ENCODE measurements at regions not wholly inside any gene's neighbourhood (a gene's known extent, or its start where the extent isn't known, plus 50 kb on each side); places are given as distances from the start of the nearest gene placed in this dataset.

- WGBS (ENCODE audit: insufficient coverage), result 0% methylated on average over 2 of the region's 4 CpGs
- Histone ChIP-seq H3K9ac (ENCODE audit: insufficient read depth, low read length, poor library complexity, severe bottlenecking) (no peak overlapping the region), H3K27me3 (ENCODE audit: control insufficient read depth in 2 of 2, insufficient read depth in 2 of 2, low read length in 2 of 2) (no peaks in the 10 kb centered on the region), H4K20me1 (ENCODE audit: insufficient read depth, low read length) (no peaks in the 10 kb centered on the region), H3K4me3 (replicated peaks in 1 of 3; ENCODE audit: low read depth in 2 of 3, low read length in 3 of 3) (peak overlapping the region in 1 of 3 experiments; percentile 17), H3K36me3 (replicated peaks in 1 of 2; ENCODE audit: control insufficient read depth in 1 of 2, insufficient read depth in 2 of 2, low read length in 2 of 2) (no peaks in the 10 kb centered on the region), H3K4me2 (replicated peaks; ENCODE audit: extremely low read depth, low read length, poor library complexity, severe bottlenecking) (peak overlapping the region; percentile 40), H3K27ac (ENCODE audit: low read depth in 1 of 2, low read length in 2 of 2) (no peak overlapping the region), H3K79me2 (ENCODE audit: insufficient read depth, low read length) (no peaks in the 10 kb centered on the region), H3K4me1 (ENCODE audit: control insufficient read depth in 1 of 2, insufficient read depth in 2 of 2, low read length in 2 of 2) (peaks cover 12 to 20% of the 10 kb centered on the region in 2 donors), H3K9me3 (replicated peaks in 1 of 2; ENCODE audit: control insufficient read depth in 1 of 2, insufficient read depth in 1 of 2, low read length in 2 of 2) (no peaks in the 10 kb centered on the region), H2AFZ (ENCODE audit: insufficient read depth, low read depth, low read length, poor library complexity, severe bottlenecking) (no peak overlapping the region)
- Mint-ChIP-seq H3K9me3 (no peaks in the 10 kb centered on the region), H3K4me1 (peaks cover 20% of the 10 kb centered on the region), H3K4me3 (peak overlapping the region in 1 of 2 donors; percentile 71), H3K36me3 (no peaks in the 10 kb centered on the region), H3K27me3 (ENCODE audit: low read depth in 3 of 3) (peaks cover 1 to 6% (median 5%) of the 10 kb centered on the region in 3 donors), H3K27ac (no peak overlapping the region)
- intact Hi-C loops (cut with micrococcal nuclease), result no loop called here
- peak; percentile 5 to 23 (median 16) for DNase-seq
- TF ChIP-seq, protein P1, sequence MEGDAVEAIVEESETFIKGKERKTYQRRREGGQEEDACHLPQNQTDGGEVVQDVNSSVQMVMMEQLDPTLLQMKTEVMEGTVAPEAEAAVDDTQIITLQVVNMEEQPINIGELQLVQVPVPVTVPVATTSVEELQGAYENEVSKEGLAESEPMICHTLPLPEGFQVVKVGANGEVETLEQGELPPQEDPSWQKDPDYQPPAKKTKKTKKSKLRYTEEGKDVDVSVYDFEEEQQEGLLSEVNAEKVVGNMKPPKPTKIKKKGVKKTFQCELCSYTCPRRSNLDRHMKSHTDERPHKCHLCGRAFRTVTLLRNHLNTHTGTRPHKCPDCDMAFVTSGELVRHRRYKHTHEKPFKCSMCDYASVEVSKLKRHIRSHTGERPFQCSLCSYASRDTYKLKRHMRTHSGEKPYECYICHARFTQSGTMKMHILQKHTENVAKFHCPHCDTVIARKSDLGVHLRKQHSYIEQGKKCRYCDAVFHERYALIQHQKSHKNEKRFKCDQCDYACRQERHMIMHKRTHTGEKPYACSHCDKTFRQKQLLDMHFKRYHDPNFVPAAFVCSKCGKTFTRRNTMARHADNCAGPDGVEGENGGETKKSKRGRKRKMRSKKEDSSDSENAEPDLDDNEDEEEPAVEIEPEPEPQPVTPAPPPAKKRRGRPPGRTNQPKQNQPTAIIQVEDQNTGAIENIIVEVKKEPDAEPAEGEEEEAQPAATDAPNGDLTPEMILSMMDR (IDR thresholded peaks at IDR 0.05), result no peak
Measured at GRCh38 chr15:38860253-38860652, 295.6 kb upstream of the RASGRP1 start.

- Mint-ChIP-seq H3K4me3 (peak overlapping the region in 1 of 2 donors; percentile 71), H3K9me3 (no peaks in the 10 kb centered on the region), H3K27me3 (ENCODE audit: low read depth in 3 of 3) (peaks cover 0 to 6% (median 5%) of the 10 kb centered on the region in 3 donors), H3K36me3 (no peaks in the 10 kb centered on the region), H3K27ac (no peak overlapping the region), H3K4me1 (peaks cover 24% of the 10 kb centered on the region)
- Histone ChIP-seq H3K9ac (ENCODE audit: insufficient read depth, low read length, poor library complexity, severe bottlenecking) (no peak overlapping the region), H4K20me1 (ENCODE audit: insufficient read depth, low read length) (no peaks in the 10 kb centered on the region), H3K4me1 (ENCODE audit: control insufficient read depth in 1 of 2, insufficient read depth in 2 of 2, low read length in 2 of 2) (peaks cover 12 to 24% of the 10 kb centered on the region in 2 donors), H3K4me2 (replicated peaks; ENCODE audit: extremely low read depth, low read length, poor library complexity, severe bottlenecking) (no peak overlapping the region), H3K27ac (ENCODE audit: low read depth in 1 of 2, low read length in 2 of 2) (no peak overlapping the region), H3K4me3 (replicated peaks in 1 of 3; ENCODE audit: low read depth in 2 of 3, low read length in 3 of 3) (no peak overlapping the region), H2AFZ (ENCODE audit: insufficient read depth, low read depth, low read length, poor library complexity, severe bottlenecking) (no peak overlapping the region), H3K79me2 (ENCODE audit: insufficient read depth, low read length) (no peaks in the 10 kb centered on the region), H3K9me3 (replicated peaks in 1 of 2; ENCODE audit: control insufficient read depth in 1 of 2, insufficient read depth in 1 of 2, low read length in 2 of 2) (no peaks in the 10 kb centered on the region), H3K36me3 (replicated peaks in 1 of 2; ENCODE audit: control insufficient read depth in 1 of 2, insufficient read depth in 2 of 2, low read length in 2 of 2) (no peaks in the 10 kb centered on the region), H3K27me3 (ENCODE audit: control insufficient read depth in 2 of 2, insufficient read depth in 2 of 2, low read length in 2 of 2) (no peaks in the 10 kb centered on the region)
- TF ChIP-seq, protein P1 (IDR thresholded peaks at IDR 0.05), result no peak
- DNase-seq, result no peak
- intact Hi-C loops (cut with micrococcal nuclease), result no loop called here
Measured at GRCh38 chr15:38860674-38861073, 296.1 kb upstream of the RASGRP1 start.
